Mesenteric fat pad (tissue), 1 donor: ENCODE measurements at regions not wholly inside any gene's neighbourhood (a gene's known extent, or its start where the extent isn't known, plus 50 kb on each side); places are given as distances from the start of the nearest gene placed in this dataset.

Source experiments
- DNase-seq: peaks from one replicate; pipeline ENCODE4 v3.0.0-alpha.2; 2020; ENCODE audit warnings: low spot score
- donor health status: DM: yes; HTN: yes; CAD: no.

DNA sequence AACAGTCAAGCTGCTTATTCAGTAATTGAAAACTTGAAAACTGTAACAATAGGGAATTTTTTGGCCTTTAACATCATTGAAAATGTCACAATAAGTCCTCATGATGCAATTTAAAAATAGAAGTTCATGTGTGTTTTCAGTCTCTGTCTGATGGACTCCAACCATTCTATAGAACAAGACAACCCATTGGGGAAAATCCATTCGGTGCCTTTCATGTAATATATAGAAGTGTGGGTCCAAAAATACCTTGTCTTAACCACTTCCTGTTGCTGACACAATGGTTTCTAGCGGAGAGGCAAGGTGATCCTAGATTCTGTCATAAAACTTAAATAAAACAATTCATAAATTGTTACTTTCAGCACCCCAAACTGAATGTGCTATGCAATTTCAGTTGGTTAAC, 1131.3 kb upstream of the MAP3K7 start:
- no peak for DNase-seq

DNA sequence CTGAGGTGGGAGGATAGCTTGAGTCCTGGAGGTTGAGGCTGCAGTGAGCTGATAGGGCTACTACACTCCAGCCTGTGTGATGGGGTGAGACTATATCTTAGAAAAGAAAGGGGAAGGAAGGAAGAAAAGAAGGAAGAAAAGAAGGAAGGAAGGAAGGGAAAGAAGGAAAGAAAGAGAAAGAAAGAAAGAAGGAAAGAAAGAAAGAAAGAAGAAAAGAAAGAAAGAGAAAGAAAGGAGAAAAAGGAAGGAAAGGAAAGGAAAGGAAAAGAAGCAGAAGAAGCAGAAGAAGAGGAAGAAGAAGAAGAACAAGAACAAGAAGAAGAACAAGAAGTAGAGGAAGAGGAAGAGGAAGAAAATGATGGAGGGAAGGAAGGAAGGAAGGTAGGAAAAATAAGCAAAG, 1130.2 kb upstream of the MAP3K7 start:
- no peak for DNase-seq

DNA sequence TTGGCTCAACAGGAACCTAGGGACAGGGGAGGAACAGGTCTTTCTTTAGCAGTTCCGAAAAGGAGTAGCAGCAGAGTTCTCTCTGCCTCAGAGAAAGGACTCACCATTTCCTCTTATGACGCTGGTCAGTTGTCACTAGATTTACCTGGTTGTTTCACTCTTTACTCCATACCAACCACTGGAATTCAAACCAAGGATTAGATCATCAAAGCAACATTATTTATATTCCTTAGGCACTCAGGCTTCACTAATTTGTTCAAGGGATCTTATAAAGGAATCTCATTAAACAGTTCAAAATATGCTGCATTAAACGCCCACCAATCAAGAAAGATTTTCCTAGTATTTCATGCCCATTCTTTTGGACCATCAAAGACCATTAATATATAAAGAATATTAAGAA, 1129.5 kb upstream of the MAP3K7 start:
- no peak for DNase-seq

DNA sequence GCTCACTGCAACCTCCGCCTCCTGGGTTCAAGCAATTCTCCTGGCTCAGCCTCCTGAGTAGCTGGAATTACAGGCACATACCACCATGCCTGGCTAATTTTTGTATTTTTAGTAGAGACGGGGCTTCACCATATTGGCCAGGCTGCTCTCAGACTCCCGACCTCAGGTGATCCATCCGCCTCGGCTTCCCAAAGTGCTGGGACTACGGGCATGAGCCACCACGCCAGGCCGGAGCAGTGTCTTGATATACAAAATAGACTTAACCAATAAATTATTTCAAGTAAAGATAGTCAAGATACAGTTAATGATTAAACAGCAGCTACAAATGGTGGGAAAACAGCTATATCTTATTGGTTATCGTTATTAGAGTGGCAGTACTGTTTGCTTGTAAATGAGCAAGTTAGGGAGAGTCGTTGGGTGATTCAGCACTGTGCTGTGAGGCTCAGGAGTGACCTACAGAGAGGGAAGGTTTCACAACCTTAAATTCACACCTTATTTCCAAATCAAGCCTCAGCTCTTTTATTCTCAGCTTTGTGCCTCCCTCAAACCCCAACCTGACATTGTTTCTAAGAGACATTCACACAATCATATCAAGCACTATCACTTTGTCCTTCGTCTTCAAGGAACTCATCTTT, 1128.4 kb upstream of the MAP3K7 start:
- DNase-seq, result no peak

DNA sequence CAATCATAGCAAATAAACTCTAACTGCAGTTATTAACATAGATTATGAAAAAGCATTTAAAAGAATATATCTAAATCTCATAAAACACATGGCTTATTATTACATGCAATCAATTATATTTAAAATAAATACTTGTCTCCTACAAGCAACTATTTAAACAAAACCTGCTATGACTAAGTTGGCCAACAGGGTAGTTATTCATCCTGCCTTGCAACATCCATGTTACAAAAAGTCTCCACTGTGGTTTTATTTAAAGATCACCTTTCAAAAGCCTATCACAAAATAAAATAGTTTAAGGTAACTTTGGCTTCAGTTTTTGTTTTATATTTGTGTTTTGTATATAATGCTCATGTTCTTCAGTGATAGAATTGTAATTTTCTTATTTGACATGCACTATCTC, 1127.0 kb upstream of the MAP3K7 start:
- DNase-seq, result no peak

DNA sequence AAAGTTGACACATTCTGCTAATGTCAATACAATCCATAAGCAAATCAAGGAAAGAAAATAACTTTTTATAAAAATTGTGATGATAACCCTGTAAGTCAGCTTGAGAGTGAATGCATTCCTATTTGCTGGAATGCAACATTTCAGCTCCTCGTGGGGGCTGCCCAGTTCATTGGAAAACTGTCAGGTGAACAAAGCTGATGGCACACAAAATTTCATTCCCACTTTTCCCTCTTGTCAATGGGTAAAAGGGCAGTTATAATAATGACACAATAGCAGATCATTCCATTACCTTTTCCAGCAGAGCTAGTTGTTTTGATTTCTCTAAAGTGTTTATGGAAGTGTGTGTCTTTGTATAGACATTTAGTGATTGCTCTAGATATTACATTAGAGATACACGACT, 1124.6 kb upstream of the MAP3K7 start:
- DNase-seq, result no peak

DNA sequence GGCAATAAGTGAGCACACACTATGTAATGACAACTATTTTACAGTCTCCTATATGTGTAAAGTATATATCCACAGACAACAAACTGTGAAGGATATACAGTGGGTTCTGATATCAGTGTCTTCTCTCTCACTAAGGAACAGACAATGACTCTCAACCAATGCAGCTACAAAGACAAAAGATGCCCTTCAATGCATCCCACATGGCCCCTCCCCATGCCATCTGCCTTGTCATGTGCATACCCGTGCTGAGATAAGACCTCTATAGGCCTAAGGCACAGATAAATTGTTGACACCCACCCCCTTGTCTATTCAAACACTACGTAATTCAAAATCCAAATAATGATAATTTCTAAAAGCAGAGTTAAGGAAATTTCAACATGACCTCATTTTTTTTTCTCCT, 1123.5 kb upstream of the MAP3K7 start:
- DNase-seq, result no peak

DNA sequence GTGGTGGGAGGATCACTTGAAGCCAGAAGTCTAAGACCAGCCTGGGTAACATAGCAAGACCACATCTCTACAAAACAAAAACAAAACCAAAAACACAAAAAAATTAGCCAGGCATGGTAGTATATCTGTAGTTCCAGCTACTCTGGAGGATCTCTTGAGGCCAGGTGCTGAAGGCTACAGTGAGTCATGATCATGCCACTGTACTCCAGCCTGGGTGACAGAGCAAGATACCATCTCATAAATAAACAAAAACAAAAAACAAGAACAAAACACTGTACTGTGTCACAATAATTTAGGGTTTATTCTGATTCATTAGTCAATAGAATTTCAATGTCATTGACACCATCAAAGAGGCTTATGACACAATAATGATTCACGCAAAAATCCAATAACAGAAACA, 1121.7 kb upstream of the MAP3K7 start:
- DNase-seq, result no peak

DNA sequence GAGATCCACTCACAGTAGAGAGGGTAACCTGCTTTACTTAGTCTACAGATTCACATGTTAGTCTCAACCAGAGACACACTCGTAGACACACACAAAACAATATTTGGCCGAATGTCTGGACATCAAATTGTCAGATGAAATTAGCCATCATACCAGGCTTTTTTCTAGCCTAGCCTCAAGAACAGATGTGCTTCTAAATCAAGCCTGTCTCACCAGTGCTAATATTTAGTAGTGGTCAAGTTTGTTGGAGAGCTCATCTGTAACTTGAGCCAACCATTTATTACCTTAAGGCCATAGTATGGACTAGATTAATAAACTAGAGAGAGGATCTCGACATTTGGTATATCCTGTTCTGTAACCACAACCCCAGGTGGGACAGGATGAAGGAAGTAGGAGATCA, 1118.8 kb upstream of the MAP3K7 start:
- DNase-seq, result no peak

DNA sequence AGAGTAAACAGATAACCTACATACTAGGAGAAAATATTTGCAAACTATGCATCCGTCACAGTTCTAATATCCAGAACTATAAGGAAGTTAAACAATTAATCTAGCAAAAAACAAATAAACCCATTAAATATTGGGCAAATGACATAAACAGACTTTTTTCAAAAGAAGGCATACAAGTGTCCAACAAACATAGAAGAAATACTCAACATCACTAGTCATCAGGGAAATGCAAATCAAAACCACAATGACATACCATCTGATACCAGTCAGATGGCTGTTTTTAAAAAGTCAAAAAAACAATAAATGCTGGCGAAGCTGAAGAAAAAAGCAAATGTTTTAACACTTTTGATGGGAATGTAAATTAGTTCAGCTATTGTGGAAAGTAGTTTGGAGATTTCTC, 1117.7 kb upstream of the MAP3K7 start:
- DNase-seq, result no peak

DNA sequence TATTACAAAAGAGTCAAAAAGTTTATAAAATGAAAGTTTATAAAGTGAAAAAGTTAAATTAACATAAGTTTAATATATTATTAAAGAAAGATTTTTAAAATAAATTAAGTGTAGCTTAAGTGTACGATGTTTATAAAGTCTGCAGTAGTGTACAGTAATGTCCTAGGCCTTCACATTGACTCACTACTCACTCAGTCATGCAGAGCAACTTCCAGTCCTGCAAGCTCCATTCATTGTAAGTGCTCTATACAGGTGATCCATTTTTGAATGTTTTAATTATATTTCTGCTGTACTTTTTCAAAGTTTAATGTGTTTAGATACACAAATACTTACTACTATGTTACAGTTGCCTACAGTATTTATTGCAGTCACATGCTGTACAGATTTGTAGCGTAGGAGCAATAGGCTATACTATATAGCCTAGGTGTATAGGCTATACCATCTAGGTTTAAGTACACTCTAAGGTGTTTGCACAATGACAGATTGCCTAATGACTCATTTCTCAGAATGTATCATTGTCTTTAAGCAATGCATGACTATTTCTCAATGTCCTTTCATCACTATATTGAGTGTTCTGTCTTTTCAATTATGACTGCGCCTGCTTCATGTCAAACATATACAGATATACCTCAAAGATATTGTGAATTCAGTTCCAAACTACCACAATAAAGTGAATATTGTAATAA, 1110.3 kb upstream of the MAP3K7 start:
- no peak for DNase-seq

DNA sequence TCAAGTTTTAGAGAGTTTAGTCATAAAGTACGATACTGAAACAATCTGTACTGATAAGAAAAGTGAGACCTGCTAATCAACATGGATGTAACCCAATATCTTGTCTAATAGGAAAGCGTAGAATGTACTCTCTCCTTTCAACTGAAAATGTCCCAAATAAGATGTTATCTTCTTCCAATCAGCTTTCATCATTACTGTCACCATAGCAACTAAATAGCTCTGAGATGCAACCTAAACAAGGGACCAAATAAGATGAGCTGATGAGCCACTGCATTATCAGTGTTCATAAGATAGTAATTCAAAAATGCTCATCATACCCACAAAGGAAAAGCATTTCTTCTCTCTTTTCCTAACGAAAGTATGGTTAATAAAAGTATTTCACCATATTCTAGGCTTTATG, 1108.3 kb upstream of the MAP3K7 start:
- DNase-seq, result no peak

DNA sequence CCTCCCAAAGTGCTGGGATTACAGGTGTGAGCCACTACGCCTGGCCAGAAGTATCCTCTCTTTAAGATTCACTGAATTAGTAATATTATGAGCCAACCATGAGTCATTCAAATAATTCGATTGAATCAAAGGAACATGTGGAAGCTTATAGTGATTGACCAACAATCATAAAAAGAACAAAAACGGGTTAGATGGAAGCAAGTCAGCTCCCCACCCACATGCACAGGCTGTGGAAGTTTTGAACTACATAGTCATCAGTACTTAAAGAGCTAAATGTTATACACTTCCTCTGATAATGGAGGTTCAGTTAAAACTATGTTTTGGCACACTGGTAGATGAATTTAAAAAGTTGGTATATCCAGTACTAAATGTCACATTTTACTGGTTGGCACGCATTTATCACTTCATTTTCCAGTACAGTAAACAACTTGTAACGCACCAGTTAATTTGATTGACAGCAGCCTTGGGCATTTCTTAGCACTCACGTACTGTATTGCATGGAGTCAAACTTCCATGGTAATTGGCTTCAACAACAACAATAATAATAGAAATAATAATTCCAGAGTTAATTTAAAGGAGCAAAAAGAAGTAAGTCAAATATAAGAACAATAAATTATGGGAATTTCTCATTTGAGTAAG, 1107.3 kb upstream of the MAP3K7 start:
- DNase-seq, result no peak

DNA sequence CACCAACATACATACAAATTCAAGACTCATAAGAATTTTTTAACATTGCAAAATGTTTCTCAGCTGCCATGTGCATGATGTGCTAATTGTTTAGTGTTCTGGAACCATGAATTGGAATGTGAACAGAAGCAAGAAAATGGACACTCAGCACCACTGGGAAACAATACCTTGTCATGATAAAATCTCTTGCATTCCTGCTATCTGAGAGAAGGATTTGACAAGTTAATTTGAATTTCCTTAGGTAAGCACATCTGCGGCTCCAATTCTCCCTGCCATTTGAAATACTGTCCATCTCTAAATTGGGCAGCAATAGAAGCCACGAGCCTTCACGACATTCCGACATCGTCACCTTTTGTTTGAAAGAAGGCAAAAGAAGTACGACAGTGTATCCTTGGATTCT, 1104.6 kb upstream of the MAP3K7 start:
- no peak for DNase-seq

DNA sequence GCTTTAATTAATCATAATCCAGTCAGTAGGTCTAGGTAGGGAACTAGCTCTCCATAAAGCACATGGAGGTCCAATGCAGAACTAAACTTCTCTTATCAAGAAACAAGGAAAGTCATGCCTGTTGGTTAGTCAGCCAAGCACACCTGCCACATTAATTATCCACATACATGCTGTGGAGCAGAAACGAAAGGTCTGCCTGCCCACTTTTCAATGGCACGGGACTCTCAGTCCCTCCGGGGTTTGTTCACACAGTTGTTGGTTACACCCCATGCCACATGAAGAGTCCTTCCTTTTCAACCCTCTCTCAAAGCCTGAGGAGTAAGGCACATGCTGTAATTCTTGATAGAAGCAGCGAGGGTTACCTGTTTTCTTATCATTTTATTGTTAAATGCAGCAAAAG, 1096.4 kb upstream of the MAP3K7 start:
- DNase-seq, result no peak

DNA sequence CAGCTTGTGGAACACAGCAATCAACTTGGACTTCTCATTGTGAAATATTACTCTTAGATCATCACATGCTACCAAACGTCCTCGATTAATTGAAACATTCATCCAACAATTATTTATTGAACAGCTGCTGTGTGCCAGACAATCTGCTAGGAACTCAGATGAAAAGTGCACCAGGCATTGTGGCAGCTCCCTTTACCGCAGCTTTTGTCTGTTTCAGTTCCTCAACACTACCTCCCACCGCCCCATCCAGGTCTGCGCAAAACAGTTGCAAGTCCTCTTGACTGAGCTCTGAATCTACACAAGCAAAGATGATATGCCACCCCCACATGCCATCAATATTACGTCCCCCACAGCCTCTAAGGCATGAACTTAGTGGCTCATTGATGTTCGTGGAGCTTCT, 1094.4 kb upstream of the MAP3K7 start:
- no peak for DNase-seq

DNA sequence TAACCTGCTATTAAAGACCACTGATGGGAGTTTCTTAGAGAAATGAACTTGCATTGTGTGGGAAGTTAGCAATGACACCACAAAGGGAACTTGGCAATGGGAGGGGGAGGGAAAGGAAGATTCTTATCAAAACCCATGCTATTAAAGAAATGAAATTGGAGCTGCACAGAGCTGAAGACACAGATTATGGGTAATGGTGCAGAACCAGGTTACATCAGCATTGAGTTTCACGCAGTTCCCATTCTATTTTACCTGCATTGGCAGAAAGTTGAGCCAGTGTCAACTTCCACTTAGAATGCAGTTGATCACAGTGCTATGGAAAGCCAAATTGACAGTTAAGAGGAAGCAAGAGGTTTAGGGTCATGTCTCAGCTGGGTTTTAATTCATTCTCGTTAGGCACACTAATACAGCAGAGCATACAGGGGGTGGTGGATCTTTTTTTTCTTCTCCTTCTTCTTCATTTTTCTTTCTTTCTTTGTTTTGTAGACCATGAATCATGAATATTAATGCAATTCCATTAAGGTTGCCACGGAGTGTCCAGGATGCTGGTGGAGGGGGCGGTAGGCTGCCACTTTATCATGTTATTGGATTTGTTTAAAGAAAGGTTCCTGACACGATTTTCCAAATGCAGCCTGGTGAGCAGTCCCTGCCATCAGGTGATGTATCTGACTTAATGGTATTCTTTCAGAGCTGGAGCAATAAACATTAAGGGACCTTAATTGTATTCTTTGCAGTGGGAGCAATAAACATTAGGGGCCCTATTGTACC, 1092.0 kb upstream of the MAP3K7 start:
- DNase-seq, result no peak

DNA sequence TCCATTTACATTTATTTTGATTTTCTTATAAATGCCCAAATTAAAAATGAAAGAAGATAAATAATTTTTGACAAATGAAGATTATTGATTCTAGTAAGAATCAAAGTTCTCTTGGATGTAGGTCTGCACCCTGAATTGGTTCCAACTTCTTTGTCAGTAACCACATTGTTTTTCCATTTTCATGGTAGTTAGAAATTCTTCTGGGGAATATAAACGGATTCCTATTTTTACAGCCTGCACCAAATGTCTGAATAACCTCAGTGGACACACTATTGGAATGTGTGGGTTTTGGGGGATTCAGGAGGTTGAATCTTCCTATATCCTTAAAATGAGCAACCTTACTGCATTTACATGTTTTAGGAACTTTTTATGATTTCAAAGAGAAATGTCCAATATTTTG, 1085.3 kb upstream of the MAP3K7 start:
- DNase-seq, result no peak

DNA sequence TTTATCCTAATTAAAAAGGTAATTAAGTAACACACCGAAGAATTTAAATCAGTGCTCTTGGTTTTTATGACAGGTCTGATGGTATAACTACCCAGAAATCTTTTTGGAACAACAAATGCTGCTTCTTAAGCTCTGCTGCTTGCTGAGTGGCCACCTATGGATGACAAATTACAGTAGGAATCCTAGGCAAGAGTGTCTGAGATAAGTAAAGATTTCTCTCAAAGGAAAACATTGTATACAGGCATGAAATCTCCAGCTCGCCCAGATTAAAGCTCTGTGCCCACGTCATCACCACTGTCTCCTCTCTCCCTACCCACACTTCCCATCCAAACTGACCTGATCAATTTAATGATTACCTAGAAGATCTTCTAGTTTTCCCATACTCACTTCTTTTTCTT, 1083.0 kb upstream of the MAP3K7 start:
- DNase-seq, result no peak

DNA sequence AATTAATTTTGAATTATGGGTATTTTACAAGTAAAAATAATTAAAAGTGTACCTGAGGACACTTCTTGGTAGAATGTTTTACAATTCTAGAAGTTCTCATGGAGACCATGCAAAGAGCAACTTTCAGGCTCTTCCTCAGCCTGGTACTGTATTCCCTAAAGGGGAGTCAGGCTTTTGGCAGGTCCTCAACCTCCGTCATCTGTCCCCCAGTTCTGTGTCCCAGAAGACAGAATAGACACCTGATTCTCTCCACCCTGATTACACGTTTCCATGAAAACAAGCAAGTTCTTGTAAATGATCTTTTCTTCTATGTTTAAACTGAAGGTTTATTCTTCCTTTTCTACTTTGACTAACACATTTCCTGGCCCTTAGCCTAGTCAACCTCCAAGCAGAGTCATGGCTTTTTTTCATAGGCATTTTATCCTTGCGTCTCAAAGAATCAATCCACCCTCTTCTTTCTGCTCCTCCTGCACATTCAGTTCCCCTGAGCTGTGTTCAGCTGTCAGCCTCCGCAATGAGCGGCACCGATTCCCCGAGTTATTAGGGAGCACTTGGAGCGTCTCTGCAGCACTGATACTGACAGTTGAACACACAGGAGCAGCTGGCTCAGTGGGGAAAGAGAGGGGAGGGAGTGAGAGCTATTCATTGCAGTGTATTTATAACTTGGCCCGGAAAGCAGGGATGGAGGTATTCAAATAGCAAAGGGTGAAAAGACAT, 1082.4 kb upstream of the MAP3K7 start:
- no peak for DNase-seq

DNA sequence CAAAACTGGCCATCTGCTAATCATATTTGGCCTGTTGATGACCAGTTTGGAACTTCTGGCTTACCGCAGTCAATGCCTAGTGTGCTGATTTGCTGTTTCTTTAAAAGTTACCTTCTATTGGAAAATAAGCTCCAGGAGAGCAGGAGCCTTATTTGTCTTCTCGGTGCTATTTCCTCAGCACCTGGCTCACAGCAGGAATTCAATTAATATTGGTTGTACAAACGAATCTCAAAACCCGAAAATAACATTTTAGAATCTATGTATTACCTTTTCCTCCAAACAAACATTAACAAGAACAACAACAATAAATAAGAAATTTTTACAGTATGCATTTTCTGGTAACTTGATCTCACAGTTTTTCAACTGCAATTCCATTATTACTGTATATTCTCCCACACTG, 1080.7 kb upstream of the MAP3K7 start:
- DNase-seq, result no peak
